HepG2 (cell line): ENCODE measurements at regions not wholly inside any gene's neighbourhood (a gene's known extent, or its start where the extent isn't known, plus 50 kb on each side); places are given as distances from the start of the nearest gene placed in this dataset.

Experiments
- ATAC-seq: fragments of 200-7000 bp; cut with Tn5 transposase; 3 replicates; pipeline ENCODE4 v1.9.1; 2020; ENCODE audit warnings: mild to moderate bottlenecking, moderate library complexity
- BruUV-seq: library from RNA; stranded (reverse); fragments of 400-500 nt; replicated peaks from 2 replicates; lab custom pipeline; 2021; lab: Mats Ljungman, UMichigan
- CTCF ChIA-PET: fragments of 300-600 bp; formaldehyde crosslinking; extraction: SDS; loops from one replicate; lab custom pipeline; 2021; ENCODE audit warnings: low total read pairs, inconsistent platforms, low intra/inter-chr PET ratio; lab: Yijun Ruan, JAX
- POLR2A ChIA-PET: fragments of 350-600 bp; sonication (Branson Sonifier 250); formaldehyde crosslinking; loops from one replicate; lab custom pipeline; 2020; ENCODE audit warnings: antibody characterized with exemption, inconsistent platforms; lab: Yijun Ruan, JAX
- DNase-seq: peaks from one replicate; pipeline ENCODE4 v3.0.0-alpha.2; 2015; ENCODE audit warnings: low spot score
- FAIRE-seq: peaks from 3 replicates; lab custom pipeline; 2011; peaks lifted over from hg19 to GRCh38; lab: Jason Lieb, UNC
- H2AFZ ChIP-seq: one replicate; pipeline ENCODE4 v1.6.1; 2011; ENCODE audit warnings: low read length, inconsistent platforms
- H3K27ac ChIP-seq: fragments of 300-600 bp; 3 replicates; pipeline ENCODE4 v1.8.0; 2011; ENCODE audit warnings: mixed run types, mild to moderate bottlenecking, mixed read lengths, low read length, inconsistent platforms; ENCODE audit not compliant: insufficient read depth; ENCODE audit errors: extremely low read length
- H3K27me3 ChIP-seq, 2 experiments: fragments of 200-600 bp in 1 of 2; 2 replicates in 1 of 2; 3 replicates in 1 of 2; pipeline versions ENCODE4 v1.6.0 to v1.8.0; 2011; ENCODE audit warnings: low read length in 2 of 2, mild to moderate bottlenecking in 2 of 2, moderate library complexity in 2 of 2, inconsistent platforms in 1 of 2; ENCODE audit not compliant: insufficient read depth in 2 of 2, control insufficient read depth in 1 of 2
- H3K36me3 ChIP-seq, 2 experiments: fragments of 200-600 bp in 1 of 2; replicated peaks in 1 of 2; 2 replicates in 1 of 2; 3 replicates in 1 of 2; pipeline versions ENCODE4 v1.5.1 to v1.8.0; 2011; ENCODE audit warnings: low read length in 2 of 2, inconsistent platforms in 1 of 2; ENCODE audit not compliant: insufficient read depth in 2 of 2, control insufficient read depth in 1 of 2
- H3K4me1 ChIP-seq: 2 replicates; pipeline ENCODE4 v1.5.1; 2012; ENCODE audit warnings: low read length, inconsistent platforms; ENCODE audit not compliant: insufficient read depth
- H3K4me2 ChIP-seq: 2 replicates; pipeline ENCODE4 v1.6.0; 2011; ENCODE audit warnings: low read depth, low read length, inconsistent platforms
- H3K4me3 ChIP-seq, 3 experiments: fragments of 200-600 bp in 1 of 3; sonication (generic), shearing (Covaris generic) in 1 of 3; replicated peaks in 1 of 3; 2 replicates each; pipeline ENCODE4 v1.5.1; 2011 to 2016; ENCODE audit warnings: low read length in 3 of 3, inconsistent platforms in 2 of 3, low read depth in 2 of 3, mild to moderate bottlenecking in 2 of 3, control low read depth in 1 of 3, mixed read lengths in 1 of 3; ENCODE audit not compliant: insufficient read depth in 1 of 3
- H3K79me2 ChIP-seq: one replicate; pipeline ENCODE4 v1.6.1; 2011; ENCODE audit warnings: low read length, inconsistent platforms; ENCODE audit not compliant: insufficient read depth
- H3K9ac ChIP-seq: 2 replicates; pipeline ENCODE4 v1.6.0; 2011; ENCODE audit warnings: mild to moderate bottlenecking, low read depth, low read length, inconsistent platforms; ENCODE audit not compliant: insufficient read depth
- H3K9me3 ChIP-seq: 2 replicates; pipeline ENCODE4 v1.5.1; 2012; ENCODE audit warnings: mild to moderate bottlenecking, low read length
- H4K20me1 ChIP-seq: 2 replicates; pipeline ENCODE4 v1.6.0; 2011; ENCODE audit warnings: inconsistent platforms, mild to moderate bottlenecking, low read length, moderate library complexity; ENCODE audit not compliant: insufficient read depth
- FOXA1 ChIP-seq, 2 experiments: fragments of 450-650 bp in 1 of 2; sonication (generic) in 1 of 2; formaldehyde crosslinking in 1 of 2; IDR thresholded peaks; 2 replicates each; pipeline versions ENCODE4 v1.4.0 to v1.6.1; 2016 to 2020; ENCODE audit warnings: missing genetic modification reagents in 1 of 2
- KDM5A ChIP-seq: fragments of 200-600 bp; sonication (generic); IDR thresholded peaks from 2 replicates; pipeline ENCODE4 v1.7.0; 2018; ENCODE audit warnings: antibody characterized with exemption, mild to moderate bottlenecking, low read length, borderline replicate concordance
- KDM6A ChIP-seq: IDR thresholded peaks from 2 replicates; pipeline ENCODE4 v1.6.1; 2016; ENCODE audit warnings: low read depth
- MBNL3 ChIP-seq: fragments of 250-450 bp; sonication (Bioruptor Pico); conservative IDR thresholded peaks from 2 replicates; pipeline ENCODE4 v1.8.0; 2022; ENCODE audit warnings: mild to moderate bottlenecking, inconsistent platforms
- MIER3 ChIP-seq: IDR thresholded peaks from 2 replicates; pipeline ENCODE4 v1.6.1; 2016; ENCODE audit warnings: missing compliant biosample characterization, borderline replicate concordance
- SP4 ChIP-seq: sonication (generic); formaldehyde crosslinking; IDR thresholded peaks from 2 replicates; pipeline ENCODE4 v1.8.1; 2023; ENCODE audit warnings: mild to moderate bottlenecking, missing genetic modification reagents
- TMF1 ChIP-seq: sonication (generic); formaldehyde crosslinking; IDR thresholded peaks from 2 replicates; pipeline ENCODE4 v1.8.1; 2022; ENCODE audit warnings: low read depth, missing genetic modification reagents
- ZNF225 ChIP-seq: sonication (generic); formaldehyde crosslinking; IDR thresholded peaks from 2 replicates; pipeline ENCODE4 v1.4.0; 2020; ENCODE audit warnings: mild to moderate bottlenecking, missing genetic modification reagents
- ZNF616 ChIP-seq: sonication (generic); formaldehyde crosslinking; IDR thresholded peaks from 2 replicates; pipeline ENCODE4 v1.5.0; 2020; ENCODE audit warnings: low read depth, mild to moderate bottlenecking, missing genetic modification reagents
- ZNF703 ChIP-seq: sonication (generic); formaldehyde crosslinking; IDR thresholded peaks from 2 replicates; pipeline ENCODE4 v1.5.1; 2020; ENCODE audit warnings: missing genetic modification reagents, mild to moderate bottlenecking, moderate library complexity, borderline replicate concordance
- WGBS: methylation state at CpG from one replicate; pipeline ENCODE4 v1.1.6; 2017; ENCODE audit warnings: low lambda C conversion rate; 5-methylcytosine and 5-hydroxymethylcytosine counted together
- in situ Hi-C: cut with HindIII; loops from 2 replicates; pipeline ENCODE4 v1.10.0; 2017; ENCODE audit warnings: low pct_unique_long_range_greater_than_20kb; ENCODE audit not compliant: extremely low pct_ligation_motif_present
- intact Hi-C: fragments of 100-400 bp; cut with micrococcal nuclease; formaldehyde crosslinking; loops from one replicate; pipeline ENCODE4 v1.10.0; 2022; ENCODE audit not compliant: unreplicated experiment
- TF ChIP-seq, protein P1 (sequence below): sonication (generic); formaldehyde crosslinking; conservative IDR thresholded peaks from 2 replicates; pipeline ENCODE4 v1.5.0; 2020; ENCODE audit warnings: missing genetic modification reagents
- TF ChIP-seq, protein P2 (sequence below): sonication (generic); formaldehyde crosslinking; IDR thresholded peaks from 2 replicates; pipeline ENCODE4 v1.5.0; 2020; ENCODE audit warnings: mild to moderate bottlenecking, missing genetic modification reagents
- TF ChIP-seq, protein P3 (sequence below): sonication (generic); formaldehyde crosslinking; IDR thresholded peaks from 2 replicates; pipeline ENCODE4 v1.4.0; 2020; ENCODE audit warnings: missing genetic modification reagents
- TF ChIP-seq, protein P4 (sequence below): sonication (generic); formaldehyde crosslinking; IDR thresholded peaks from 2 replicates; pipeline ENCODE4 v1.5.0; 2020; ENCODE audit warnings: missing genetic modification reagents, mild to moderate bottlenecking, borderline replicate concordance
- TF ChIP-seq, protein P5 (sequence below), 2 experiments: IDR thresholded peaks; 2 replicates each; pipeline ENCODE4 v1.6.1; 2011 to 2012; ENCODE audit warnings: low read length in 2 of 2, borderline replicate concordance in 1 of 2, low read depth in 1 of 2, mild to moderate bottlenecking in 1 of 2, moderate library complexity in 1 of 2

DNA sequence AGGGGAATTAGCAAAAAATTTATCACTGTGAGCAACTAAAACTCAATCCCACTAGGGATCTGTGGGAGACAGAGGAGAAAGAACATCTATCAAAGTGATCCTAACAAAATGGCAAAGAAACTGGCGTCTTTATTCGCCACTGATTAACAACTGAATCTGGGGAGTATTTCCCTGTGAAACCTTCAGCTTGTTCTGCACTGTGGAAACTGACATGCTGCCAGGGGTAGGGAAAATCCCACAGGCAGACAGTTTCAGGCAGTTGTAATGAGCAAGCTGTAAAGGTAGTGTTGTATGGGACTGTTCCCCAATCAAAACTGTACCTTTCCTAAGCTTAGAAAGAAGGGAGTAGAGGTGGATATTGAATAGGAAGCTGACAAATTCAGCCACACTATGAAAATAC lies 611.7 kb downstream of the VGLL3 start:
- no peaks in the 10 kb centered on the region for H3K36me3 ChIP-seq
- H3K4me1 ChIP-seq = no peaks in the 10 kb centered on the region
- H4K20me1 ChIP-seq = no peaks in the 10 kb centered on the region
- in situ Hi-C loops (no loop called here), intact Hi-C loops (no loop called here)
- FAIRE-seq = no peak
- H2AFZ ChIP-seq = no peak overlapping the region
- no peak overlapping the region for H3K9ac ChIP-seq
- H3K27ac ChIP-seq = no peak overlapping the region
- ChIA-PET POLR2A (no interaction called here), CTCF (no interaction called here)
- no peak for DNase-seq
- 6% methylated on average over 2 of the region's 2 CpGs for WGBS
- no peaks in the 10 kb centered on the region for H3K27me3 ChIP-seq
- H3K4me3 ChIP-seq = no peak overlapping the region
- BruUV-seq = no TSS peak
- no peaks in the 10 kb centered on the region for H3K79me2 ChIP-seq
- no peaks in the 10 kb centered on the region for H3K9me3 ChIP-seq
- no peak for ATAC-seq
- H3K4me2 ChIP-seq = no peak overlapping the region
- TF ChIP-seq MBNL3 (CRISPR knock-in tag) (no peak), ZNF616 (no peak), MIER3 (no peak), TMF1 (no peak), FOXA1 (IDR thresholded peaks at IDR 0.05) (no peak), FOXA1 (CRISPR knock-in tag; IDR thresholded peaks at IDR 0.05) (no peak), SP4 (no peak), ZNF225 (CRISPR knock-in tag) (no peak), ZNF703 (CRISPR knock-in tag) (no peak), KDM6A (CRISPR knock-in tag) (no peak), KDM5A (no peak)
- TF ChIP-seq, protein P1, sequence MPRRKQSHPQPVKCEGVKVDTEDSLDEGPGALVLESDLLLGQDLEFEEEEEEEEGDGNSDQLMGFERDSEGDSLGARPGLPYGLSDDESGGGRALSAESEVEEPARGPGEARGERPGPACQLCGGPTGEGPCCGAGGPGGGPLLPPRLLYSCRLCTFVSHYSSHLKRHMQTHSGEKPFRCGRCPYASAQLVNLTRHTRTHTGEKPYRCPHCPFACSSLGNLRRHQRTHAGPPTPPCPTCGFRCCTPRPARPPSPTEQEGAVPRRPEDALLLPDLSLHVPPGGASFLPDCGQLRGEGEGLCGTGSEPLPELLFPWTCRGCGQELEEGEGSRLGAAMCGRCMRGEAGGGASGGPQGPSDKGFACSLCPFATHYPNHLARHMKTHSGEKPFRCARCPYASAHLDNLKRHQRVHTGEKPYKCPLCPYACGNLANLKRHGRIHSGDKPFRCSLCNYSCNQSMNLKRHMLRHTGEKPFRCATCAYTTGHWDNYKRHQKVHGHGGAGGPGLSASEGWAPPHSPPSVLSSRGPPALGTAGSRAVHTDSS (CRISPR knock-in tag) = no peak
- TF ChIP-seq, protein P2, sequence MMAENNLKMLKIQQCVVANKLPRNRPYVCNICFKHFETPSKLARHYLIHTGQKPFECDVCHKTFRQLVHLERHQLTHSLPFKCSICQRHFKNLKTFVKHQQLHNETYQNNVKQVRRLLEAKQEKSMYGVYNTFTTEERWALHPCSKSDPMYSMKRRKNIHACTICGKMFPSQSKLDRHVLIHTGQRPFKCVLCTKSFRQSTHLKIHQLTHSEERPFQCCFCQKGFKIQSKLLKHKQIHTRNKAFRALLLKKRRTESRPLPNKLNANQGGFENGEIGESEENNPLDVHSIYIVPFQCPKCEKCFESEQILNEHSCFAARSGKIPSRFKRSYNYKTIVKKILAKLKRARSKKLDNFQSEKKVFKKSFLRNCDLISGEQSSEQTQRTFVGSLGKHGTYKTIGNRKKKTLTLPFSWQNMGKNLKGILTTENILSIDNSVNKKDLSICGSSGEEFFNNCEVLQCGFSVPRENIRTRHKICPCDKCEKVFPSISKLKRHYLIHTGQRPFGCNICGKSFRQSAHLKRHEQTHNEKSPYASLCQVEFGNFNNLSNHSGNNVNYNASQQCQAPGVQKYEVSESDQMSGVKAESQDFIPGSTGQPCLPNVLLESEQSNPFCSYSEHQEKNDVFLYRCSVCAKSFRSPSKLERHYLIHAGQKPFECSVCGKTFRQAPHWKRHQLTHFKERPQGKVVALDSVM (CRISPR knock-in tag) = no peak
- TF ChIP-seq, protein P3, sequence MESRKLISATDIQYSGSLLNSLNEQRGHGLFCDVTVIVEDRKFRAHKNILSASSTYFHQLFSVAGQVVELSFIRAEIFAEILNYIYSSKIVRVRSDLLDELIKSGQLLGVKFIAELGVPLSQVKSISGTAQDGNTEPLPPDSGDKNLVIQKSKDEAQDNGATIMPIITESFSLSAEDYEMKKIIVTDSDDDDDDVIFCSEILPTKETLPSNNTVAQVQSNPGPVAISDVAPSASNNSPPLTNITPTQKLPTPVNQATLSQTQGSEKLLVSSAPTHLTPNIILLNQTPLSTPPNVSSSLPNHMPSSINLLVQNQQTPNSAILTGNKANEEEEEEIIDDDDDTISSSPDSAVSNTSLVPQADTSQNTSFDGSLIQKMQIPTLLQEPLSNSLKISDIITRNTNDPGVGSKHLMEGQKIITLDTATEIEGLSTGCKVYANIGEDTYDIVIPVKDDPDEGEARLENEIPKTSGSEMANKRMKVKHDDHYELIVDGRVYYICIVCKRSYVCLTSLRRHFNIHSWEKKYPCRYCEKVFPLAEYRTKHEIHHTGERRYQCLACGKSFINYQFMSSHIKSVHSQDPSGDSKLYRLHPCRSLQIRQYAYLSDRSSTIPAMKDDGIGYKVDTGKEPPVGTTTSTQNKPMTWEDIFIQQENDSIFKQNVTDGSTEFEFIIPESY (CRISPR knock-in tag) = no peak
- TF ChIP-seq, protein P4, sequence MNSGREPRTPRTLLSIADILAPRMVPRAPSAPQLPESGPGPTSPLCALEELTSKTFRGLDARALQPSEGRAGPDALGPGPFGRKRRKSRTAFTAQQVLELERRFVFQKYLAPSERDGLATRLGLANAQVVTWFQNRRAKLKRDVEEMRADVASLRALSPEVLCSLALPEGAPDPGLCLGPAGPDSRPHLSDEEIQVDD (CRISPR knock-in tag) = no peak
- TF ChIP-seq, protein P5, sequence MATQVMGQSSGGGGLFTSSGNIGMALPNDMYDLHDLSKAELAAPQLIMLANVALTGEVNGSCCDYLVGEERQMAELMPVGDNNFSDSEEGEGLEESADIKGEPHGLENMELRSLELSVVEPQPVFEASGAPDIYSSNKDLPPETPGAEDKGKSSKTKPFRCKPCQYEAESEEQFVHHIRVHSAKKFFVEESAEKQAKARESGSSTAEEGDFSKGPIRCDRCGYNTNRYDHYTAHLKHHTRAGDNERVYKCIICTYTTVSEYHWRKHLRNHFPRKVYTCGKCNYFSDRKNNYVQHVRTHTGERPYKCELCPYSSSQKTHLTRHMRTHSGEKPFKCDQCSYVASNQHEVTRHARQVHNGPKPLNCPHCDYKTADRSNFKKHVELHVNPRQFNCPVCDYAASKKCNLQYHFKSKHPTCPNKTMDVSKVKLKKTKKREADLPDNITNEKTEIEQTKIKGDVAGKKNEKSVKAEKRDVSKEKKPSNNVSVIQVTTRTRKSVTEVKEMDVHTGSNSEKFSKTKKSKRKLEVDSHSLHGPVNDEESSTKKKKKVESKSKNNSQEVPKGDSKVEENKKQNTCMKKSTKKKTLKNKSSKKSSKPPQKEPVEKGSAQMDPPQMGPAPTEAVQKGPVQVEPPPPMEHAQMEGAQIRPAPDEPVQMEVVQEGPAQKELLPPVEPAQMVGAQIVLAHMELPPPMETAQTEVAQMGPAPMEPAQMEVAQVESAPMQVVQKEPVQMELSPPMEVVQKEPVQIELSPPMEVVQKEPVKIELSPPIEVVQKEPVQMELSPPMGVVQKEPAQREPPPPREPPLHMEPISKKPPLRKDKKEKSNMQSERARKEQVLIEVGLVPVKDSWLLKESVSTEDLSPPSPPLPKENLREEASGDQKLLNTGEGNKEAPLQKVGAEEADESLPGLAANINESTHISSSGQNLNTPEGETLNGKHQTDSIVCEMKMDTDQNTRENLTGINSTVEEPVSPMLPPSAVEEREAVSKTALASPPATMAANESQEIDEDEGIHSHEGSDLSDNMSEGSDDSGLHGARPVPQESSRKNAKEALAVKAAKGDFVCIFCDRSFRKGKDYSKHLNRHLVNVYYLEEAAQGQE (IDR thresholded peaks at IDR 0.05; ENCODE audit: borderline replicate concordance in 1 of 2, low read depth in 1 of 2, low read length in 2 of 2) = no peak
